Upper lobe of left lung (tissue), 6 donors: ENCODE measurements at regions not wholly inside any gene's neighbourhood (a gene's known extent, or its start where the extent isn't known, plus 50 kb on each side); places are given as distances from the start of the nearest gene placed in this dataset.
"Not testable (repeated sequence)": the region's sequence is repeated elsewhere in the genome, so short reads cannot be mapped to it uniquely, and the experiment has no call there.

Experiments used
- ATAC-seq, 2 donors: fragments of 200-7000 bp; cut with Tn5 transposase; one replicate each; pipeline ENCODE4 v1.9.1; 2022; ENCODE audit warnings: mild to moderate bottlenecking in 2 of 2, moderate library complexity in 2 of 2; ENCODE audit not compliant: low FRiP score in 2 of 2
- DNase-seq, 2 donors: peaks; one replicate each; pipeline ENCODE4 v3.0.0-alpha.2; 2019 to 2020
- H3K27ac ChIP-seq, 4 donors: fragments of 200-600 bp; sonication (generic); one replicate each; pipeline ENCODE4 v1.5.1; 2016 to 2019
- H3K27me3 ChIP-seq, 4 donors: fragments of 200-600 bp; sonication (generic); one replicate each; pipeline ENCODE4 v1.5.1; 2017 to 2019
- H3K36me3 ChIP-seq, 4 donors: fragments of 200-600 bp; sonication (generic); one replicate each; pipeline ENCODE4 v1.5.1; 2016 to 2019
- H3K4me1 ChIP-seq, 4 donors: fragments of 200-600 bp; sonication (generic); one replicate each; pipeline ENCODE4 v1.5.1; 2018 to 2019
- H3K4me3 ChIP-seq, 4 donors: fragments of 200-600 bp; sonication (generic); one replicate each; pipeline ENCODE4 v1.5.1; 2017 to 2019; ENCODE audit warnings: mild to moderate bottlenecking in 2 of 4, moderate library complexity in 1 of 4
- H3K9me3 ChIP-seq, 4 donors: fragments of 200-600 bp; sonication (generic); one replicate each; pipeline ENCODE4 v1.5.1; 2018 to 2019
- EP300 ChIP-seq, 4 donors: sonication (generic); formaldehyde crosslinking; IDR thresholded peaks; one replicate each; pipeline ENCODE4 v1.5.1; 2017; ENCODE audit warnings: antibody characterized with exemption in 4 of 4, control low read depth in 2 of 4
- POLR2A ChIP-seq, 4 donors: fragments of 450-650 bp; IDR thresholded peaks; one replicate each; pipeline ENCODE4 v1.5.1; 2016 to 2017; ENCODE audit warnings: antibody characterized with exemption in 4 of 4, mild to moderate bottlenecking in 2 of 4
- POLR2AphosphoS5 ChIP-seq, 2 donors: sonication (generic); formaldehyde crosslinking; IDR thresholded peaks; one replicate each; pipeline ENCODE4 v1.5.1; 2017; ENCODE audit warnings: antibody characterized with exemption in 2 of 2
- WGBS, 2 donors: methylation state at CpG; one replicate each; pipeline ENCODE4 v1.1.5; 2017 to 2018; 5-methylcytosine and 5-hydroxymethylcytosine counted together
- TF ChIP-seq, protein P1 (sequence below), 6 experiments: fragments of 450-650 bp in 4 of 6; fragments of 200-600 bp in 2 of 6; sonication (generic) in 2 of 6; IDR thresholded peaks; one replicate each; pipeline ENCODE4 v1.5.1; 2016 to 2019; ENCODE audit warnings: antibody characterized with exemption in 6 of 6
- donor health status: DM: no; HTN: no; CAD: no; lungs with moderate emphysema.
- donor health status: DM: no; HTN: yes; CAD: no; lungs with severe emphysema.

DNA sequence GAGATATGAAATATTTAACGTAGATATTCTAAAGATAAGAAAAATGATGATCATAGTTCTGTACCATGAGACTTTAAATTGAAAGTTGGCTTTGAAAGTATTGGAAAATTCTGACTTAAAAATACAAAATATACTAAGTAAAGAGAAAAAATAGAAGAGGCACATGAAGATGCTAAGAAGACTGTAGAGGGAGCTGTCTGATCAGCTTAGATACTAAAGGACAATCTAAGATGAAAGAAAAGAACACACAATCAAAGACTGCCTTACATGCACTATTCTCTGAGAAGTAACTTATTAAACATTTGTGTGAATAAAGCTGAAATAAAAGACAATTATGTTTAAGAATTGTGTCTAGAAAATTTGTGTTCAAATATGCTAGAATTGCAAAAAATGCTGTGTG, 55.1 kb downstream of the RBMXL2 start:
- no peaks in the 10 kb centered on the region for H3K27me3 ChIP-seq
- 16 to 33% methylated on average over 1 of the region's 1 CpG for WGBS, 2 donors
- ATAC-seq (no peak), DNase-seq (no peak)
- TF ChIP-seq POLR2A (IDR thresholded peaks at IDR 0.05) (no peak), EP300 (IDR thresholded peaks at IDR 0.05) (no peak), POLR2AphosphoS5 (IDR thresholded peaks at IDR 0.05) (no peak)
- TF ChIP-seq, protein P1, sequence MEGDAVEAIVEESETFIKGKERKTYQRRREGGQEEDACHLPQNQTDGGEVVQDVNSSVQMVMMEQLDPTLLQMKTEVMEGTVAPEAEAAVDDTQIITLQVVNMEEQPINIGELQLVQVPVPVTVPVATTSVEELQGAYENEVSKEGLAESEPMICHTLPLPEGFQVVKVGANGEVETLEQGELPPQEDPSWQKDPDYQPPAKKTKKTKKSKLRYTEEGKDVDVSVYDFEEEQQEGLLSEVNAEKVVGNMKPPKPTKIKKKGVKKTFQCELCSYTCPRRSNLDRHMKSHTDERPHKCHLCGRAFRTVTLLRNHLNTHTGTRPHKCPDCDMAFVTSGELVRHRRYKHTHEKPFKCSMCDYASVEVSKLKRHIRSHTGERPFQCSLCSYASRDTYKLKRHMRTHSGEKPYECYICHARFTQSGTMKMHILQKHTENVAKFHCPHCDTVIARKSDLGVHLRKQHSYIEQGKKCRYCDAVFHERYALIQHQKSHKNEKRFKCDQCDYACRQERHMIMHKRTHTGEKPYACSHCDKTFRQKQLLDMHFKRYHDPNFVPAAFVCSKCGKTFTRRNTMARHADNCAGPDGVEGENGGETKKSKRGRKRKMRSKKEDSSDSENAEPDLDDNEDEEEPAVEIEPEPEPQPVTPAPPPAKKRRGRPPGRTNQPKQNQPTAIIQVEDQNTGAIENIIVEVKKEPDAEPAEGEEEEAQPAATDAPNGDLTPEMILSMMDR (IDR thresholded peaks at IDR 0.05) = no peak
- H3K4me1 ChIP-seq = no peaks in the 10 kb centered on the region
- no peak overlapping the region for H3K27ac ChIP-seq
- H3K9me3 ChIP-seq = peaks cover 0 to 13% (median 7%) of the 10 kb centered on the region in 4 donors
- no peak overlapping the region for H3K4me3 ChIP-seq
- no peaks in the 10 kb centered on the region for H3K36me3 ChIP-seq

- H3K4me3 ChIP-seq, DNase-seq, H3K27ac ChIP-seq, H3K36me3 ChIP-seq, H3K27me3 ChIP-seq, ATAC-seq, H3K4me1 ChIP-seq: not testable (repeated sequence)
- WGBS, 2 donors = 93 to 95% methylated on average over 4 of the region's 4 CpGs
- H3K9me3 ChIP-seq = peaks cover 0 to 19% (median 11%) of the 10 kb centered on the region in 4 donors
Measured at GRCh38 chr11:7150104-7150503, 61.3 kb downstream of the RBMXL2 start.

GRCh38 chr11:7154881-7155361, 66.1 kb downstream of the RBMXL2 start:
- Histone ChIP-seq H3K36me3 (no peaks in the 10 kb centered on the region), H3K4me3 (no peak overlapping the region), H3K27me3 (no peaks in the 10 kb centered on the region), H3K9me3 (no peaks in the 10 kb centered on the region), H3K4me1 (no peaks in the 10 kb centered on the region), H3K27ac (no peak overlapping the region)
- ATAC-seq = peak in 1 of 2 donors; percentile 21
- TF ChIP-seq EP300 (IDR thresholded peaks at IDR 0.05) (no peak), POLR2A (IDR thresholded peaks at IDR 0.05) (no peak), POLR2AphosphoS5 (IDR thresholded peaks at IDR 0.05) (no peak)
- TF ChIP-seq, protein P1 (IDR thresholded peaks at IDR 0.05) = no peak
- no peak for DNase-seq
- WGBS, 2 donors = 36 to 40% methylated on average over 2 of the region's 2 CpGs

DNA sequence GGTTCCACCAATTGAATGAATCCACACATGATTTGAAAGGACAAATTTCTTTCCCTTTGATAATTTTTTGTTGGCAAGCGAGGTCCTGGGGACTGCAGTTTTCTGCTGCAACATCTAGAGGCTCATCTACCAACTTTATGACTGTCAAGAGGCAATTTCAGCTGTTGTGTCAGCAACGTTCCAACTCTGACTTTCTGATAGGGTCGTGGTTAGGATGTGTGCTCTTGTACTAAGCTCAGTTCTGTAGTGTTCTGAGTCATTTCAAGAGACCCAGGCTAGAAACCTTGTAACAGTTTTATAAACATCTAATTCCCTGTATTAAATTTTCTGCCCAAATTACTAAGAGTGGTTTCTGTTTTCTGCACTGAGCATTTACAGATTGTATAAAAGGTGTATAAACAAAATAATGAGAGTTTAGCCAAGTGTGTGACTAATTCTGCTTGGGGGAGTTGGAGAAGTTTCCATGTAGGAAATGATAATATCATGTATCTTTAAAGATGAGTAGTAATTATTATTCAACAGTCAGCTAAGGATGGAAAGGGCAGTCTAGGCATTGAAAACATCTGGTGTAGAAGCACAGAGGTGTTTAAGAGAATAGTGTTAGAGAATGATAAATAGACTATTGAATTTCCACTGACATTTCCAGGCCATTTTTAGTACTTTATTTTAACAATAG, 72.2 kb downstream of the RBMXL2 start:
- Histone ChIP-seq H3K27ac (no peak overlapping the region), H3K4me1 (no peaks in the 10 kb centered on the region), H3K9me3 (no peaks in the 10 kb centered on the region), H3K36me3 (no peaks in the 10 kb centered on the region), H3K4me3 (no peak overlapping the region), H3K27me3 (no peaks in the 10 kb centered on the region)
- DNase-seq = no peak
- ATAC-seq = no peak
- TF ChIP-seq EP300 (IDR thresholded peaks at IDR 0.05) (no peak), POLR2AphosphoS5 (IDR thresholded peaks at IDR 0.05) (no peak), POLR2A (IDR thresholded peaks at IDR 0.05) (no peak)
- TF ChIP-seq, protein P1 (IDR thresholded peaks at IDR 0.05) = no peak
- 25 to 39% methylated on average over 3 of the region's 3 CpGs for WGBS, 2 donors

GRCh38 chr11:7165911-7166310, 77.1 kb downstream of the RBMXL2 start:
- H3K4me1 ChIP-seq = no peaks in the 10 kb centered on the region
- ATAC-seq (peak in 1 of 2 donors; percentile 10), DNase-seq (no peak)
- no peak overlapping the region for H3K4me3 ChIP-seq
- no peaks in the 10 kb centered on the region for H3K9me3 ChIP-seq
- no peak overlapping the region for H3K27ac ChIP-seq
- no peaks in the 10 kb centered on the region for H3K36me3 ChIP-seq
- H3K27me3 ChIP-seq = no peaks in the 10 kb centered on the region
- TF ChIP-seq POLR2A (IDR thresholded peaks at IDR 0.05) (no peak), POLR2AphosphoS5 (IDR thresholded peaks at IDR 0.05) (no peak), EP300 (IDR thresholded peaks at IDR 0.05) (no peak)
- TF ChIP-seq, protein P1 (IDR thresholded peaks at IDR 0.05) = no peak
- 34 to 43% methylated on average over 3 of the region's 3 CpGs for WGBS, 2 donors
